SHP77 treated with DMSO at 0.1 percent for 48 hours (cell line): ENCODE measurements at regions not wholly inside any gene's neighbourhood (a gene's known extent, or its start where the extent isn't known, plus 50 kb on each side); places are given as distances from the start of the nearest gene placed in this dataset.

Source experiments
- DNase-seq: peaks from one replicate; lab custom pipeline; 2025; lab: John Stamatoyannopoulos, UW

- no peak for DNase-seq
These were observed 114.9 kb upstream of the SLC45A1 start for GRCh38 chr1:8203056-8203455.

GRCh38 chr1:8202182-8202905 is 115.6 kb upstream of the SLC45A1 start:
- peak; percentile 78 for DNase-seq

GRCh38 chr1:8201331-8201861 is 116.5 kb upstream of the SLC45A1 start:
- DNase-seq: no peak

- DNase-seq: no peak
These were observed 117.4 kb upstream of the SLC45A1 start for GRCh38 chr1:8200317-8201115.

GRCh38 chr1:8198522-8198921 is 119.4 kb upstream of the SLC45A1 start:
- DNase-seq: no peak

- DNase-seq: peak; percentile 42
These were observed 120.2 kb upstream of the SLC45A1 start for GRCh38 chr1:8197493-8198282.

GRCh38 chr1:8194481-8195227 is 123.3 kb upstream of the SLC45A1 start:
- no peak for DNase-seq

GRCh38 chr1:8193840-8194406 is 124.0 kb upstream of the SLC45A1 start:
- no peak for DNase-seq

- DNase-seq: no peak
These were observed 126.4 kb upstream of the SLC45A1 start for GRCh38 chr1:8191474-8191873.

GRCh38 chr1:8189931-8190483 is 127.9 kb upstream of the SLC45A1 start:
- no peak for DNase-seq

GRCh38 chr1:8185400-8185799 is 132.5 kb upstream of the SLC45A1 start:
- no peak for DNase-seq

- no peak for DNase-seq
These were observed 133.6 kb upstream of the SLC45A1 start for GRCh38 chr1:8184301-8184700.

- DNase-seq: no peak
These were observed 135.7 kb upstream of the SLC45A1 start for GRCh38 chr1:8182034-8182761.

- DNase-seq: no peak
These were observed 138.7 kb upstream of the SLC45A1 start for GRCh38 chr1:8179132-8179793.

GRCh38 chr1:8176279-8176678 is 141.6 kb upstream of the SLC45A1 start:
- DNase-seq: no peak

- DNase-seq: no peak
These were observed 143.1 kb upstream of the SLC45A1 start for GRCh38 chr1:8174807-8175206.

- DNase-seq: no peak
These were observed 145.8 kb upstream of the ERRFI1 start for GRCh38 chr1:8171751-8172464.

GRCh38 chr1:8170059-8170835 is 144.1 kb upstream of the ERRFI1 start:
- DNase-seq: no peak
